Heart left ventricle (tissue), 16 donors: ENCODE measurements at regions not wholly inside any gene's neighbourhood (a gene's known extent, or its start where the extent isn't known, plus 50 kb on each side); places are given as distances from the start of the nearest gene placed in this dataset.

Experiments
- ATAC-seq, 4 donors: fragments of 200-7000 bp; cut with Tn5 transposase; one replicate each; pipeline ENCODE4 v1.9.1; 2020 to 2022; ENCODE audit warnings: moderate library complexity in 4 of 4, mild to moderate bottlenecking in 3 of 4, moderate number of reproducible peaks in 1 of 4
- DNase-seq, 5 donors: peaks; one replicate each; pipeline ENCODE4 v3.0.0-alpha.2; 2020
- H3K27ac ChIP-seq, 12 donors: fragments of 200-600 bp; sonication (generic) in 4 of 12; one replicate each; pipeline versions ENCODE4 v1.5.0 to v1.8.0; 2016 to 2022; ENCODE audit warnings: mild to moderate bottlenecking in 2 of 12
- H3K27me3 ChIP-seq, 9 donors: fragments of 200-600 bp; sonication (generic) in 2 of 9; one replicate each; pipeline versions ENCODE4 v1.5.1 to v1.8.0; 2016 to 2022; ENCODE audit warnings: mild to moderate bottlenecking in 3 of 9
- H3K36me3 ChIP-seq, 9 donors: fragments of 200-600 bp; sonication (generic) in 2 of 9; one replicate each; pipeline versions ENCODE4 v1.5.0 to v1.8.0; 2018 to 2022; ENCODE audit warnings: mild to moderate bottlenecking in 2 of 9
- H3K4me1 ChIP-seq, 12 donors: fragments of 200-600 bp; sonication (generic) in 4 of 12; one replicate each; pipeline versions ENCODE4 v1.5.0 to v1.8.0; 2016 to 2022; ENCODE audit warnings: mild to moderate bottlenecking in 3 of 12
- H3K4me3 ChIP-seq, 12 donors: fragments of 200-600 bp; sonication (generic) in 4 of 12; one replicate each; pipeline versions ENCODE4 v1.5.0 to v1.8.0; 2017 to 2022; ENCODE audit warnings: mild to moderate bottlenecking in 9 of 12, moderate library complexity in 4 of 12
- H3K9me3 ChIP-seq, 12 donors: fragments of 200-600 bp; sonication (generic) in 4 of 12; one replicate each; pipeline versions ENCODE4 v1.5.0 to v1.8.0; 2016 to 2022; ENCODE audit warnings: mild to moderate bottlenecking in 1 of 12
- POLR2A ChIP-seq, 2 donors: fragments of 450-650 bp; IDR thresholded peaks; one replicate each; pipeline ENCODE4 v1.6.1; 2017; ENCODE audit warnings: antibody characterized with exemption in 2 of 2, mild to moderate bottlenecking in 2 of 2, moderate library complexity in 2 of 2
- WGBS, 4 donors: extraction: QIAGEN DNeasy Blood & Tissue Kit in 2 of 4; methylation state at CpG; one replicate each; pipeline versions ENCODE4 v1.1.5 to v1.1.7; 2013 to 2018; 5-methylcytosine and 5-hydroxymethylcytosine counted together
- intact Hi-C, 10 donors: fragments of 100-400 bp; cut with DNase I; formaldehyde crosslinking; loops; one replicate each; pipeline versions ENCODE4 v1.11.1 to v1.14.2; 2022
- TF ChIP-seq, protein P1 (sequence below), 12 donors: fragments of 200-600 bp; sonication (generic) in 4 of 12; IDR thresholded peaks; one replicate each; pipeline versions ENCODE4 v1.5.0 to v1.8.0; 2018 to 2022; ENCODE audit warnings: antibody characterized with exemption in 12 of 12, mild to moderate bottlenecking in 5 of 12
- donor health status: ischemic (EF 13 %, LVEDD 7.1; RV severe dilation, severe dysfunction).
- donor health status: healthy with polysubstance abuse.
- donor health status: DM: no; HTN: yes; CAD: no.
- donor health status: DM: no; HTN: no; CAD: no.
- donor health status: ischemic (EF 25% LVEDD 6.9; RV normal size, moderate dysfunction).
- donor health status: ischemic (EF 25% LVEDD 5.7; RV mildly dilated, moderate dysfunction).
- donor health status: healthy.
- donor health status: DM: yes; HTN: yes; CAD: no.
- donor health status: ischemic (EF 35%, LVEDD 5.7; RV mildly dilated, moderate dysfunction).
- donor health status: nonischemic (EF 11% LVEDD 7.7; RV severe dilation, severe dysfunction).
- donor health status: DM: yes; HTN: yes; CAD: no.
- donor health status: PGD.
- donor health status: ischemic (EF 29% LVEDD 5.4; RV normal size, mild dysfunction).
- donor health status: nonischemic (EF 23%, LVEDD 6.1; RV moderate dilation, normal function).

DNA sequence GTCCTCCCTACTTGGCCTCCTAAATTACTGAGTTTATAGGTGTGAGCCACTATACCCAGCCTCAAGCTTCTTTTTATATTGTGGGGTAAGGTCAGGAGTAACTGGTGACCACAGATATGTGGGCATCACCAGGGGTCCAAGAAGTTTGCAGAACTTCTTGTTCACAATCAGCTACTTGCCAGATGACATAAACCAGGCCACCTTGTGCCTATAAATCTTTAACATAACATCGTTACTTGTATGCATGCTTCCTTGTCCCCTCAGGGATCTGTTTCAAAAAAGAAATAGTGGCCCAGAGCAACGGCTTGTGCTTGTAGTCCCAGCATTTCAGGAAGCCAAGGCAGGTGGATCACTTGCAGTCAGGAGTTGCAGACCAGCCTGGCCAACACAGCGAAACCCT is 115.1 kb upstream of the FAM174B start:
- no peak for ATAC-seq
- Histone ChIP-seq H3K9me3 (no peaks in the 10 kb centered on the region), H3K4me1 (no peaks in the 10 kb centered on the region), H3K4me3 (no peak overlapping the region), H3K27me3 (no peaks in the 10 kb centered on the region), H3K27ac (no peak overlapping the region), H3K36me3 (no peaks in the 10 kb centered on the region)
- DNase-seq: no peak
- TF ChIP-seq POLR2A (IDR thresholded peaks at IDR 0.05): no peak
- WGBS, 4 donors: 76 to 85% (median 84%) methylated on average over 3 of the region's 3 CpGs
- intact Hi-C loops: no loop called here

DNA sequence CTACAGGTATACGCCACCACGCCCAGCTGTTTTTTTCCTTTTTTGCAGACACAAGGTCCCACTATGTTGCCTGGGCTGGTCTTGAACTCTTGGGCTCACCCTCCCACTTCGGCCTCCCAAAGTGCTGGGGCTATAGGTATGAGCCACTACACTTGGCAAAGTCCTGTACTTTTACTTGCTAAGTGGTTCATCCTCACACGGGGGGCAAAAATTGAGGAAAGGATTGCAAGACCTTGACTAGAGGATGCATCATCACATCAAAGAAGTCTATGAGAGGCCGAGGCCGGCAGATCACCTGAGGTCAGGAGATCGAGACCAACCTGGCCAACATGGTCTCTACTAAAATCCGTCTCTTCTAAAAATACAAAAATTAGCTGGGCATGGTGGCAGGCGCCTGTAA is 116.5 kb upstream of the FAM174B start:
- Histone ChIP-seq H3K36me3 (no peaks in the 10 kb centered on the region), H3K9me3 (no peaks in the 10 kb centered on the region), H3K27me3 (no peaks in the 10 kb centered on the region), H3K27ac (no peak overlapping the region), H3K4me3 (no peak overlapping the region), H3K4me1 (no peaks in the 10 kb centered on the region)
- TF ChIP-seq, protein P1, sequence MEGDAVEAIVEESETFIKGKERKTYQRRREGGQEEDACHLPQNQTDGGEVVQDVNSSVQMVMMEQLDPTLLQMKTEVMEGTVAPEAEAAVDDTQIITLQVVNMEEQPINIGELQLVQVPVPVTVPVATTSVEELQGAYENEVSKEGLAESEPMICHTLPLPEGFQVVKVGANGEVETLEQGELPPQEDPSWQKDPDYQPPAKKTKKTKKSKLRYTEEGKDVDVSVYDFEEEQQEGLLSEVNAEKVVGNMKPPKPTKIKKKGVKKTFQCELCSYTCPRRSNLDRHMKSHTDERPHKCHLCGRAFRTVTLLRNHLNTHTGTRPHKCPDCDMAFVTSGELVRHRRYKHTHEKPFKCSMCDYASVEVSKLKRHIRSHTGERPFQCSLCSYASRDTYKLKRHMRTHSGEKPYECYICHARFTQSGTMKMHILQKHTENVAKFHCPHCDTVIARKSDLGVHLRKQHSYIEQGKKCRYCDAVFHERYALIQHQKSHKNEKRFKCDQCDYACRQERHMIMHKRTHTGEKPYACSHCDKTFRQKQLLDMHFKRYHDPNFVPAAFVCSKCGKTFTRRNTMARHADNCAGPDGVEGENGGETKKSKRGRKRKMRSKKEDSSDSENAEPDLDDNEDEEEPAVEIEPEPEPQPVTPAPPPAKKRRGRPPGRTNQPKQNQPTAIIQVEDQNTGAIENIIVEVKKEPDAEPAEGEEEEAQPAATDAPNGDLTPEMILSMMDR (IDR thresholded peaks at IDR 0.05): no peak
- no peak for TF ChIP-seq POLR2A (IDR thresholded peaks at IDR 0.05)
- intact Hi-C loops: no loop called here
- DNase-seq (no peak), ATAC-seq (no peak)
- 96 to 99% (median 97%) methylated on average over 9 of the region's 9 CpGs for WGBS, 4 donors

DNA sequence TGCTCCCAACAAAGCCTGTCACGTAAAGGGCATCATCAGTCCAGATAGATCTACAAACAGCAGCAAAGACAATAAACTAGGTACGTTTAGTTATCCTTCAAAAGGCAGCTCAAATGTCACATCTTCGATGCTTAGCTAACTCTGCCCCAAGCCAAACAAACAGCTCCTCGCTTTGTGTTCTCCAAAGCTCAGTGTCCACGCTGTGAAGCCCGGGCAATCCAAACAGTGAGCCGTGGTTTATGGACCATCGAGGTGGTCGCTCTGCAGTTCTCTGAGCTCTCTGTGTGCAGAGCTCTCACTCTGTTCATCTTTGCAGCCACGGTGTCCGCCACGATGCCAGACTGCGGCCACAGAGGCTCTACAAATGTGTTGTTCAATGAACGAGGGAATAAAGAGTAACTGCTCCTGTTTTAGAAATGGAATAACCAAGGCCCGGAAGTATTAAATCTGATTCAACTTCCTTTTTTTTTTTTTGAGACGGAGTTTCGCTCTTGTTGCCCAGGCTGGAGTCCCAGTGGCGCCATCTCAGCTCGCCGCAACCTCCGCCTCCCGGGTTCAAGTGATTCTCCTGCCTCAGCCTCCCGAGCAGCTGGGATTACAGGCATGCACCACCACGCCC is 117.2 kb upstream of the FAM174B start:
- intact Hi-C loops: no loop called here
- H3K4me1 ChIP-seq: no peaks in the 10 kb centered on the region
- 94 to 96% (median 94%) methylated on average over 24 of the region's 24 CpGs for WGBS, 4 donors
- TF ChIP-seq, protein P1 (IDR thresholded peaks at IDR 0.05): no peak
- no peak for TF ChIP-seq POLR2A (IDR thresholded peaks at IDR 0.05)
- DNase-seq (no peak), ATAC-seq (no peak)
- H3K27ac ChIP-seq: no peak overlapping the region
- no peaks in the 10 kb centered on the region for H3K27me3 ChIP-seq
- no peaks in the 10 kb centered on the region for H3K36me3 ChIP-seq
- H3K4me3 ChIP-seq: no peak overlapping the region
- H3K9me3 ChIP-seq: no peaks in the 10 kb centered on the region

DNA sequence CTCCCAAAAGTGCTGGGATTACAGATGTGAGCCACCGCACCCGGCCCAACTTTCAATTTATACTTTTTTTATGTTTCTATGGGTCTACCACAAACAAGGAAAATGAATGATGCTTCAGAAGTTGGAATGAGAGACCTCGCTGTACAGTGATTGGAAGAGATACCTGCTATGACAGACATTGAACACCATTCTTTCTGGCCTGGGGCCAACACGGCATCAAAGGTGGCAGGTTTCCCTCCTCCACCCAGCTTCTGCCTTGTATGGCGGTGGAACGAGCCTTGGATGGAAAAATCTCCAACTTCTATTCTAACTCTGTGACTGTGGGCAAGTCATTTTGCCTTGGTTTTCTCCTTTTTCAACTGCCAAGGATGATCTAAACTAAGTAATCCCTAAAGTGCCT is 117.8 kb upstream of the FAM174B start:
- TF ChIP-seq, protein P1 (IDR thresholded peaks at IDR 0.05): no peak
- TF ChIP-seq POLR2A (IDR thresholded peaks at IDR 0.05): no peak
- DNase-seq: no peak
- intact Hi-C loops: no loop called here
- H3K27ac ChIP-seq: no peak overlapping the region
- H3K36me3 ChIP-seq: no peaks in the 10 kb centered on the region
- no peak for ATAC-seq
- H3K4me3 ChIP-seq: no peak overlapping the region
- no peaks in the 10 kb centered on the region for H3K27me3 ChIP-seq
- WGBS, 4 donors: 95 to 97% (median 95%) methylated on average over 6 of the region's 6 CpGs
- no peaks in the 10 kb centered on the region for H3K4me1 ChIP-seq
- no peaks in the 10 kb centered on the region for H3K9me3 ChIP-seq

DNA sequence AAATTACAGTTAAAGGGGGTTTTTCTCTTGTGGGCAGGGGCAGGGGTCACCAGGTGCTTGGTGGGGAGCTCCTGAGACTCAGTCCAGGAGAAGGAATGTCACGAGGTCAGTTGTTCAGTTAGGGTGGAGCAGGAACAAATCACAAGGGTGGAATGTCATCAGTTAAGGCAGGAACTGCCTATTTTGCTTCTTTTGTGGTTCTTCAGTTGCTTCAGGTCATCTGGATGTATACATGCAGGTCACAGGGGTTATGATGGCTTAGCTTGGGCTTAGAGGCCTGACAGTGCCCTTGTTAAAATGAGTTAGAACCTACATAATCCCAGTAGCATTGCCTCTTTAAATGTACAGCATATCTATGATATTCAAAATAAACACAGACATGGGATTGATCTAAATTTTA is 120.2 kb upstream of the CHD2 start:
- peaks cover 0 to 3% (median 0%) of the 10 kb centered on the region in 12 donors for H3K4me1 ChIP-seq
- TF ChIP-seq, protein P1 (IDR thresholded peaks at IDR 0.05): no peak
- no peak for TF ChIP-seq POLR2A (IDR thresholded peaks at IDR 0.05)

More for the DNA sequence above, 120.2 kb upstream of the CHD2 start:
- Histone ChIP-seq H3K4me3 (no peak overlapping the region), H3K27ac (no peak overlapping the region), H3K9me3 (peaks cover 0 to 8% (median 0%) of the 10 kb centered on the region in 12 donors), H3K36me3 (peaks cover 0 to 4% (median 0%) of the 10 kb centered on the region in 9 donors), H3K27me3 (no peaks in the 10 kb centered on the region)
- ATAC-seq (no peak), DNase-seq (no peak)
- intact Hi-C loops: no loop called here
- 88 to 100% (median 97%) methylated on average over 1 of the region's 1 CpG for WGBS, 4 donors
